Esophagus squamous epithelium (tissue), 4 donors: ENCODE measurements at regions not wholly inside any gene's neighbourhood (a gene's known extent, or its start where the extent isn't known, plus 50 kb on each side); places are given as distances from the start of the nearest gene placed in this dataset.

Experiments
- CTCF ChIP-seq, 6 experiments: fragments of 450-650 bp in 4 of 6; fragments of 200-600 bp in 2 of 6; sonication (generic) in 2 of 6; IDR thresholded peaks; one replicate each; pipeline ENCODE4 v1.5.1; 2016 to 2019; ENCODE audit warnings: antibody characterized with exemption in 6 of 6, mild to moderate bottlenecking in 4 of 6, moderate library complexity in 4 of 6
- POLR2A ChIP-seq, 4 donors: fragments of 450-650 bp; IDR thresholded peaks; one replicate each; pipeline ENCODE4 v1.6.1; 2017; ENCODE audit warnings: antibody characterized with exemption in 4 of 4, mild to moderate bottlenecking in 4 of 4, moderate library complexity in 3 of 4

- TF ChIP-seq CTCF (IDR thresholded peaks at IDR 0.05) (no peak), POLR2A (IDR thresholded peaks at IDR 0.05) (no peak)
Measured at GRCh38 chr18:73381699-73382036, 513.9 kb upstream of the NETO1 start.
